Bronchial epithelial cell (primary cell): ENCODE measurements at regions not wholly inside any gene's neighbourhood (a gene's known extent, or its start where the extent isn't known, plus 50 kb on each side); places are given as distances from the start of the nearest gene placed in this dataset.

Experiments used
- DNase-seq: peaks from one replicate; pipeline ENCODE4 v3.0.0-alpha.2; 2010; ENCODE audit warnings: low read depth
- FAIRE-seq: peaks from 2 replicates; lab custom pipeline; 2011; peaks lifted over from hg19 to GRCh38; lab: Jason Lieb, UNC
- H3K27me3 ChIP-seq: 2 replicates; pipeline ENCODE4 v1.5.1; 2011; ENCODE audit warnings: low read length; ENCODE audit not compliant: control insufficient read depth, insufficient read depth
- H3K36me3 ChIP-seq: 2 replicates; pipeline ENCODE4 v1.5.1; 2011; ENCODE audit warnings: low read length; ENCODE audit not compliant: control insufficient read depth, insufficient read depth
- H3K4me3 ChIP-seq: 2 replicates; pipeline ENCODE4 v1.5.1; 2011; ENCODE audit warnings: mild to moderate bottlenecking, low read depth, low read length, control low read depth
- TF ChIP-seq, protein P1 (sequence below): IDR thresholded peaks from 2 replicates; pipeline ENCODE4 v1.5.1; 2011; ENCODE audit warnings: mild to moderate bottlenecking, moderate library complexity, low read length, control low read depth, inconsistent platforms; ENCODE audit not compliant: insufficient read depth, severe bottlenecking

DNA sequence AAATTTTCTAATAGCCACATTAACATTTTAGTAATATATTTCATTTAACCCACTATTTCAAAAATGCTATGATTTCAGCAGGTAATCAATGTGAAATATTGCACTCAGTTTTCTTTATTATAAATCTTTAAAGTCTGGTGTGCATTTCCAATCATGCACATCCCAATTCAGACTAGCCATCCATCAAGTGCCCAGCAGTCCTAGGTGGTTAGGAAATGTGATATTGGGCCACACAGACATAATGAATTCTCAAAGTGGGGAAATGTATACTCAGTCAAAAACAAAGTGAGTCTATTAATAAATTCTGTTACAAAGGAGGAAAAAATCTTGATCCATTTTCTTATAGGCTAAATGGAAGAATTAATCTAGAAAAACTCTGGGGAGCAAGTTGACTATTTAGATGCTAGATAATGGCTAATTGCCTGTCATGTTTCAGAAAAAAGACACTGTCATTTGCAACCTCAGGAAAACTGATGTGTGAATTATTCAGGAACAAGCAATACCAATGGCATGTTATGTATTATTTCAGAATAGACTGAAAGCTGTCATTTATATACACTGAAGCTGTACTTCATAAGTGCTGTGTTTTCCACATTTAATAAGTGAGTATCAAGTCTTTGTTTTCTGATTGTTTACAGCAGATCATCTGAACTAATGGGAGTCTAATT is 629.1 kb upstream of the ADARB2 start:
- no peak for FAIRE-seq
- Histone ChIP-seq H3K27me3 (no peaks in the 10 kb centered on the region), H3K4me3 (no peak overlapping the region), H3K36me3 (no peaks in the 10 kb centered on the region)
- TF ChIP-seq, protein P1, sequence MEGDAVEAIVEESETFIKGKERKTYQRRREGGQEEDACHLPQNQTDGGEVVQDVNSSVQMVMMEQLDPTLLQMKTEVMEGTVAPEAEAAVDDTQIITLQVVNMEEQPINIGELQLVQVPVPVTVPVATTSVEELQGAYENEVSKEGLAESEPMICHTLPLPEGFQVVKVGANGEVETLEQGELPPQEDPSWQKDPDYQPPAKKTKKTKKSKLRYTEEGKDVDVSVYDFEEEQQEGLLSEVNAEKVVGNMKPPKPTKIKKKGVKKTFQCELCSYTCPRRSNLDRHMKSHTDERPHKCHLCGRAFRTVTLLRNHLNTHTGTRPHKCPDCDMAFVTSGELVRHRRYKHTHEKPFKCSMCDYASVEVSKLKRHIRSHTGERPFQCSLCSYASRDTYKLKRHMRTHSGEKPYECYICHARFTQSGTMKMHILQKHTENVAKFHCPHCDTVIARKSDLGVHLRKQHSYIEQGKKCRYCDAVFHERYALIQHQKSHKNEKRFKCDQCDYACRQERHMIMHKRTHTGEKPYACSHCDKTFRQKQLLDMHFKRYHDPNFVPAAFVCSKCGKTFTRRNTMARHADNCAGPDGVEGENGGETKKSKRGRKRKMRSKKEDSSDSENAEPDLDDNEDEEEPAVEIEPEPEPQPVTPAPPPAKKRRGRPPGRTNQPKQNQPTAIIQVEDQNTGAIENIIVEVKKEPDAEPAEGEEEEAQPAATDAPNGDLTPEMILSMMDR: no peak
- DNase-seq: no peak

DNA sequence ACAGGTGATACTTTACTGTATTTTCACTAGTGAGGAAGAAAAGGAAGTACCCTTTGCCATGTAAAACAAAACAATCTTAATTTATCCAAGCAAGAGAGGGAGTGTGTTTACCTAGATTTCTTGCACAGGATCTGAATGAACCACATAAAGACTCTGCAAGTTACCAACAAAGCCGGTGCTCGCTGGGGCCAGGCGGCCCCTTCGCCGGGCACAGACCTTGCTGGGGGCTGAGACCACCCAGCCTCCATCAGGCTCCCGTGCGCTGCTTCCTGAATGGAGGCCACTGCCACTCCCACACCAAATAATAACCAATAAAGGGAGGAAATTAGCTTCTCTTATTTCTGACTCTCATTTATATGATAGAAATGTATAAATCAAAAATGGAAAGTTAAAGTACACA is 625.0 kb upstream of the ADARB2 start:
- FAIRE-seq (no peak), DNase-seq (no peak)
- TF ChIP-seq, protein P1: no peak
- no peak overlapping the region for H3K4me3 ChIP-seq
- no peaks in the 10 kb centered on the region for H3K36me3 ChIP-seq
- no peaks in the 10 kb centered on the region for H3K27me3 ChIP-seq

DNA sequence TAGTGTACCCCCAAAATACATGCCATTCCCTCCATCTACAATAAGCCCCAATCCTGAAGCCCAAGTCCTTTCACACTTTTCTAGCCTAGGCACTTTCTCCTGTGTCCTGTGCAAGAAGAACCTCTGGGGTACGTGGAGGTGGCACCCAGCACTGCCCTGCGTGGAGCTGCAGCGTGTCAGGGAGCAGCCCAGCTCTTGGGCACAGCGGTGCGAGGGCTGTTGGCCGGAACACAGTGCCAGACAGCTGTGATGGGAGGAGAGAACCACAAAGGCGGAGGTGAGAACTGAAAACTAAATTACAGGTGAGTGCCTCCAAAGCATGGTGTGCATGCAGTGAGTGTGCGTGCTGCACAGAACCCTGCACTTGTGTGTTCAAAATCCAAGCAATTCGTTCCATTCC is 621.3 kb upstream of the ADARB2 start:
- TF ChIP-seq, protein P1: no peak
- Histone ChIP-seq H3K4me3 (no peak overlapping the region), H3K27me3 (no peaks in the 10 kb centered on the region), H3K36me3 (no peaks in the 10 kb centered on the region)
- FAIRE-seq (no peak), DNase-seq (no peak)

DNA sequence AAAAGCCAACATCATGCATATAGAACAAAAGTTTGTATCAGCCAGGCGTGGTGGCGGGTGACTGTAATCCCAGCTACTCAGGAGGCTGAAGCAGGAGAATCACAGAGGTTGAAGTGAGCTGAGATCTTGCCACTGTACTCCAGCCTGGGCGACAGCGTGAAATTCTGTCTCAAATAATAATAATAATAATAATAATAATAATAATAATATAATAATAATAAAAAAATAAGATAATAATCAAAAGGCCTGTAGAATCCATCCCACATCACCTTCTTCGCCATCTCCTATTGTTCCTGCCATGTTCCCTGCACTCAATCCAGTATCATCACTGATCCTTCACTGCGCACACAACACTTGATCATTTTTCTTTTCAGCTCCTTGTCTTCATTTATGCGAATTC is 619.3 kb upstream of the ADARB2 start:
- no peak for FAIRE-seq
- TF ChIP-seq, protein P1: no peak
- no peak for DNase-seq
- H3K27me3 ChIP-seq: no peaks in the 10 kb centered on the region
- no peak overlapping the region for H3K4me3 ChIP-seq
- no peaks in the 10 kb centered on the region for H3K36me3 ChIP-seq

DNA sequence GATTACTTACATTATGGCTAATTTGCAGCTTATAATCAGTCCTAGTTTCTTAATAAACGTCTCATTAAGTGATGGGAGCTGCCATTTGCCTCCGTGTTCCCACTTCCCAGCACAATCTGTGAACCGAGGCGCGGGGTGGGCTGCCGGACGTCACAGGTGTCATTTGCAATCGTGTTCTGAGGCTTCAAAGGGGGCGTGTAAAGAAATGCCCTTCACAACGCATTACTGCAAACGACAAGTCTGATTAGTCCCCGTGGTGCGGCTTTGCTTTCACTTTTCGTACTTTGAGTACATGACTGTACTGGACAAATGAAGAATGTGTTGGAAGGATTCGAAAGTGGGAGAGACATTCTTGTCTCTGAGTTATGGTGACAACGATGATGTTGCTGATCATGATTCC is 614.2 kb upstream of the ADARB2 start:
- DNase-seq: no peak
- Histone ChIP-seq H3K36me3 (no peaks in the 10 kb centered on the region), H3K4me3 (no peak overlapping the region), H3K27me3 (no peaks in the 10 kb centered on the region)
- TF ChIP-seq, protein P1: no peak
- no peak for FAIRE-seq

DNA sequence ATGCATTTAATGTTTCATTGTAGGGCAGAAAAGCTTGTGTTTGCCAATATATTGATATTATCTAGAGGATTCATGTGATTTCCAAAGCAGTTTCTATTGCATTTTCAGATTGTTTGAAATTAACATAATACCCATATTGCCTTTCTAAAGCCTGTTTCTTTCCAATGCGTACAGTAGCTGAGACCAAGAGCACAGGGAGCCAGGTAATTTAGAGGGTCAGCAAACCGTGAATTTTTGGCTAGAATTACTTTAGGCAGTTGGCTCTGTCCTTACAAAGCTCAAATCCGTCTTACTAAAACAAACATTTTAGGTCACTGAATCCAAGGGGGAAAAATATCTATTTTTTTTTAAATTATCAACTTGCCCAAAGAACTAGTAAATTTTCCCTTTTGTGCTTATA is 604.9 kb upstream of the ADARB2 start:
- Histone ChIP-seq H3K4me3 (no peak overlapping the region), H3K27me3 (no peaks in the 10 kb centered on the region), H3K36me3 (no peaks in the 10 kb centered on the region)
- DNase-seq (no peak), FAIRE-seq (no peak)
- TF ChIP-seq, protein P1: no peak
